Stimulated activated CD4-positive, alpha-beta T cell treated with anti-CD3 and anti-CD28 coated beads, Interleukin-4, amount 100 ng/mL, for 4 hours (primary cell): ENCODE measurements at regions not wholly inside any gene's neighbourhood (a gene's known extent, or its start where the extent isn't known, plus 50 kb on each side); places are given as distances from the start of the nearest gene placed in this dataset.
"Not testable (repeated sequence)": the region's sequence is repeated elsewhere in the genome, so short reads cannot be mapped to it uniquely, and the experiment has no call there.

Experiments used
- DNase-seq, 2 experiments: peaks; one replicate each; pipeline ENCODE4 v3.0.0-alpha.2; 2020

DNA sequence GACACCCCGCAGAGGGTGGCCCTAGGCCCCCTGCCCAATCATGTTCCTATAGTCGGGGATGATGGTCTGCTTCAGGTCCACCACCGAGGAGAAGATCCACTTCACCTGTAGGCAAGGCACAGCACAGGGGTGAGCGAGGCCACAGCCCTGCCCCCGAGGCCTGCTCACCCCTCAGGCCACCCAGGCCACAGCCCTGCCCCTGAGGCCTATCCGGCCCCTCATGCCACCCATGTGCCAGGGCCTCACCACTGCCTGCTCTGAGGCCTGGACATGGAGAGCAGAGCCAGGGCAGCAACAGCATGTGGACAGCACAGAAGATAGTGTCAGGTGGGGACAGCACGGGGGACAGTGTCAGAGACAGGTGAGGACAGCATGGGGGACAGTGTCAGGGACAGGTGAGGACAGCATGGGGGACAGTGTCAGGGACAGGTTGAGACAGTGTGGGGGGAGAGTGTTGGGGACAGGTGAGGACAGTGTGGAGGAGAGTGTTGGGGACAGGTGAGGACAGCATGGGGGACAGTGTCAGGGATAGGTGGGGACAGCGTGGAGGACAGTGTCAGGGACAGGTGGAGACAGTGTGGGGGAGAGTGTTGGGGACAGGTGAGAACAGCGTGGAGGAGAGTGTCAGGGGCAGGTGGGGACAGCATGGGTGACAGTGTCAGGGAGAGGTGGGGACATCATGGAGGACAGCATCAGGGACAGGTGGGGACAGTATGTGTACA is 239.7 kb downstream of the TMEM121 start:
- DNase-seq: no peak

DNA sequence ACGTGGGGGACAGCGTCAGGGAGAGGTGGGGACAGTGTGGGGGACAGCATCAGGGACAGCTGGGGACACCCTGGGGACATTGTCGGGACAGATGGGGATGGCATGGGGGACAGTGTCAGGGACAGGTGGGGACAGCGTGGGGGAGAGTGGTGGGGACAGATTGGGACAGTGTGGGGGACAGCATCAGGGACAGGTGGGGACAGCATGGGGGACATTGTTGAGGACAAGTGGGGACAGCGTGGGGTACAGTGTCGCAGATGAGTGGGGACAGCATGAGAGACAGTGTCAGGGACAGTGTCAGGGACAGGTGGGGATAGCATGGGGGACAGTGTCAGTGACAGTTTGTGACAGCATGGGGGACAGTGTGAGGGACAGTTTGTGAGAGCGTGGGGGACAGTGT is 240.9 kb downstream of the TMEM121 start:
- no peak for DNase-seq

DNA sequence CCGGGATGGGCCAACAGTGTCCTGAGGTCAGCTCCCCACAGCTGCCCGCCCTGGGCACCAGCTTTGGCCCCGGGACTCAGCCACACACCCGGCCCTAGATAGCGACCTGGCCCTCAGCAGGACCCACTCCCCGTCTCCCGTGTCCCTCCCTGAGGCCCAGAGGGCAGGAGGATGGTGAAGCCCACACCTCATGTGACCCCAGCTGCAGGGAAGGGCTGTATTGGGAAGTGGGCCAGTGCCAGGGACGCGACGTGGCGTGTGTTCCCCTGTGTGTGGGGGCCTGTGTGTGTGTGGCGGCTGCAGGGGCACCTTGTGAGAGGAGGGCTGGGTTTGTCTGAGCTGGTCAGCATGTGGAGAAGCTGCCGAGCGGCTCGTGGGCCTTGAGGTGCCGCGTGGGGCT is 241.7 kb downstream of the TMEM121 start:
- DNase-seq: not testable (repeated sequence)

- not testable (repeated sequence) for DNase-seq
These were observed 242.8 kb downstream of the TMEM121 start for GRCh38 chr14:105769061-105769730.

DNA sequence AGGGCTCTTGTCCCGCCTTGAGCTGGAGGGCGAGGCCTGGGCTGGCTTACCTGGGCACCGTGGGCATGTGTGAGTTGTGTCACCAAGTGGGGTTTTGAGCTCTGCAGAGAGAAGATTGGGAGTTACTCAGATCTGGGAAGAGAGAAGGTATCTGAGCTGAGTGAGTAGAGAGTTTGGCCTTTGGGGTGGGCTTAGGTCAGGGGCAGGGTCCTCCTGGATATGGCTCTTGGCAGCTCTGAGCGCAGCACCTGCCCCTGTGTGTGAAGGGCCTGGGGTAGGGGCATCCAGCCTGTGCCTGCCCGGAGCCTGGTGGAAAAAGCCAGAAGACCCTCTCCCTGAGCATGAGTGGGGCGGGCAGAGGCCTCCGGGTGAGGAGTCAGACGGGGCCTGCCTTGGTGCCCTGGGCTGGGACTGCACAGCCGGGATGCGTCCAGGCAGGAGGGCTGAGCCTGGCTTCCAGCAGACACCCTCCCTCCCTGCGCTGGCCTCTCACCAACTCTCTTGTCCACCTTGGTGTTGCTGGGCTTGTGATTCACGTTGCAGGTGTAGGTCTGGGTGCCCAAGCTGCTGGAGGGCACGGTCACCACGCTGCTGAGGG is 244.3 kb downstream of the TMEM121 start:
- not testable (repeated sequence) for DNase-seq

GRCh38 chr14:105771261-105772226 is 245.2 kb downstream of the TMEM121 start:
- not testable (repeated sequence) for DNase-seq

DNA sequence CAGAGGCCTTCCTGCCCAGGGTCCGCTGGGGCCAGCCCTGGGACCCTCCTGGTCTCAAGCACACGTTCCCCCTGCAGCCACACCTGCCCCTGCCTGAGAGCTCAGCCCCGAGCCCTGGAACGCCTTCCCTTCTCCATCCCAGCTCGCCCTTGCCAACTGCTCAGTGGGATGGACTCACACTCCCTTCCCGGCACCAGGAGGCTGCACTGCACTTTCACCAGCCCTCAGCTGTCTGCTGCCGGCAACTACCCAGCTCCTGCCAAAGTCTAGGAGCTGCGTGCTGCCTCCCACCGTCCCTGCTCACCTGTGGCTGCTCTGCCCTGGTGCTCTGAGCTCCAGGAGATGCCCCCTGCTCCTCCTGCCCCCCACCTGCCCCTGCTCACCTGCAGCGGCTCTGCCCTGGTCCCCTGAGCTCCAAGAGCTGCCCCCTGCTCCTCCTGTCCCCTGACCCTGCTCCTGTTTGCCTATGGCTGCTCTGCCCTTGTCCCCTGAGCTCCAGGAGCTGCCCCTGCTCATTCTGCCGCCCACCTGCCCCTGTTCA is 246.4 kb downstream of the TMEM121 start:
- not testable (repeated sequence) for DNase-seq

DNA sequence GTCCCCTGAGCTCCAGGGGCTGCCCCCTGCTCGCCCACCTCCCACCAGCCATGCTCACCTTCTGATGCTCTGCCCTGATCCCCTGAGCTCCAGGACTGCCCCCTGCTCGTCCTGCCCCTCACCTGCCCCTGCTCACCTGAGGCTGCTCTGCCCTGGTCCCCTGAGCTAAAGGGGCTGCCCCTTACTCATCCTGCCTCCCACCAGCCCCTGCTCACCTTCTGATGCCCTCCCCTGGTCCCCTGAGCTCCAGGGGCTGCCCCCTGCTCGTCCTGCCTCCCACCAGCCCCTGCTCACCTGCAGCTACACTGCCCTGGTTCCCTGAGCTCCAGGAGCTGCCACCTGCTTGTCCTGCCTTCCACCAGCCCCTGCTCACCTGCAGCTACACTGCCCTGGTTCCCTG is 247.2 kb downstream of the TMEM121 start:
- DNase-seq: no peak

DNA sequence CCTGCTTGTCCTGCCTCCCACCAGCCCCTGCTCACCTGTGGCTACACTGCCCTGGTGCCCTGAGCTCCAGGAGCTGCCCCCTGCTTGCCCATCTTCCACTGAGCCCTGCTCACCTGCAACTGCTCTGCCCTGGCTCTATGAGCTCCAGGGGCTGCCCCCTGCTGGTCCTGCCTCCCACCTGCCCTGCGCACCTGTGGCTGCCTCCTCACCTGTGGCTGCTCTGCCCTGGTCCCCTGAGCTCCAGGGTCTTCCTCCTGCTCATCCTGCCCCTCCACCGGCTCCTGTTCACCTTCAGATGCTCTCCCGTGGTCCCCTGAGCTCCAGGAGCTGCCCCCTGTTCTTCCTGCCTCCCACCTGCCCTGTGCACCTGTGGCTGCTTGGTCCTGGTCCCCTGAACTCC is 247.6 kb downstream of the TMEM121 start:
- no peak for DNase-seq

GRCh38 chr14:105774585-105775348 is 248.4 kb downstream of the TMEM121 start:
- DNase-seq: not testable (repeated sequence)

- DNase-seq: not testable (repeated sequence)
These were observed 249.1 kb downstream of the TMEM121 start for GRCh38 chr14:105775349-105775923.

- DNase-seq: not testable (repeated sequence)
These were observed 249.7 kb downstream of the TMEM121 start for GRCh38 chr14:105776112-105776511.

DNA sequence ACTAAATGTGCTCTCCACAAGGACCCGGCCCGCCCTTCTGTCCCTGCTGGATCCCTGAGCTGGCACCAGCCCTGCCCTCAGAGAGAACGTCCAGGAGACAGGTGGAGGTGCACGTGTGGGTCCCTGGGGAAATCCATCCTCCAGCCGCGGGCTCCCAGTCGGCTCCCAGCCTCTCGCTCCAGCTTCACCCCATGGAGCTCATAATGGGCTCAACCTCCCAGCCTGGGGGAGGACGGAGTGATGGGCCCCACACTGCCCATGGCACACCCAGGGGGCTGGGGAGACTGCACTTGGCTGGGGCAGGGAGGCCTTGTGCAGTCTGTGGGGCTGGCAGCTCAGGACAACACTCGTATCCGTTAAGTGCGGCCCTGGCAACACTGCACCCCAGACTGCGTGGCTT is 250.5 kb downstream of the TMEM121 start:
- no peak for DNase-seq

GRCh38 chr14:105783707-105784106 is 257.3 kb downstream of the TMEM121 start:
- no peak for DNase-seq

- no peak for DNase-seq
These were observed 267.5 kb downstream of the TMEM121 start for GRCh38 chr14:105793836-105794235.

DNA sequence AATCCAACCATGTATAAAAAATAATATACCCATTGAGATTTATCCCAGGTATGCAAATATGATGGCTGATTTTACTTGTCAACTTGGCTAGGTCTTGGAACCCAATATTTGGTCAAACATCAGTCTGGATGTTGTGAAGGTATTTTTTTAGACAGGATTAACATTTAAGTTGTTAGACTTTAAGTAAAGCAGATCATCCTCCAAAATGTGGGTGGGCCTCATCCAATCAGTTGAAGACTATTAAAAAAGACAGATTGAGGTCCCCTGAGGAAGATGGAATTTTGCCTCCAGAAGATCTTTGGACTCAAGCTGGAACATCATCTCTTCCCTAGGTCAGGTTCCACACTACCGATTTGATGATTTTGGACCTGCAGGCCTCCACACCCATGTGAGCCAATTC is 271.2 kb downstream of the TMEM121 start:
- no peak for DNase-seq

DNA sequence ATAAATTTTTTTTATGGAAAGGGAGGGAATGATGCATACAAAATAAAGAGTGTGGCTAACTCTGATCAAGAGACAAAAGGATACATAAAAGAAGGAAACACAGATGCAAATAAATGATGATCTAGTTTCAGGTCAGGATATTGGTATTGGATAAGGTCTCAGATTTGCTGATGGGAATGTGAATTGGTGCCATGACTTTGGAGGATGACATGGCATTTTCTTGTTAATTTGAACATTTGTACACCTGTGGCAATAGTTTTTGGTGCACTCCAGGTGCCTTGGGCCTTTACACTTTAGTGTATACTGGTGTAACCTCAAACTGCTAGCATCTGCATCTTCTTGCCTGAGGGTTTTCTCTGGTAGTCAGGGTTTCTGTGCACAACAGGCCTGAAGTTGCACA is 279.3 kb downstream of the TMEM121 start:
- no peak for DNase-seq

DNA sequence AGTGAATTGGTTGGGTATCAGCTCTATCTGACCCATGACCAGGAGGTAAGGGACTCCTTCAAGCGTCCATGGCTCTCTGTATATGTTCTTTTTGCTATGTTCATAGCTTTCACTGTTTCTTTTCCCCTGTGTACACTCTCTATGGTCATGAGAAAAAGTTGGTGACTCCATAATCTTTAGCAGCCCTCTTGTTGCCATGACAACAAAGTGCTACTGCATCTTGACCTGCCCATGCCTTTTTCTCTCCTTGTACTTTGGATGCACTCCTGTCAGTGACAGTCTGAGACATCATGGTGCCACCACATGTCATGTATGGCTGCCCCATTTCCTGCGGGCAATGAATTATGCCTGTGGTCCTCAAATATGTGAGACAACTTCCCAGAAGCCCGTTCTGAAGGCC is 280.2 kb downstream of the TMEM121 start:
- no peak for DNase-seq

- DNase-seq: no peak
These were observed 291.8 kb downstream of the TMEM121 start for GRCh38 chr14:105817971-105818711.

GRCh38 chr14:105818712-105819005 is 292.3 kb downstream of the TMEM121 start:
- no peak for DNase-seq

DNA sequence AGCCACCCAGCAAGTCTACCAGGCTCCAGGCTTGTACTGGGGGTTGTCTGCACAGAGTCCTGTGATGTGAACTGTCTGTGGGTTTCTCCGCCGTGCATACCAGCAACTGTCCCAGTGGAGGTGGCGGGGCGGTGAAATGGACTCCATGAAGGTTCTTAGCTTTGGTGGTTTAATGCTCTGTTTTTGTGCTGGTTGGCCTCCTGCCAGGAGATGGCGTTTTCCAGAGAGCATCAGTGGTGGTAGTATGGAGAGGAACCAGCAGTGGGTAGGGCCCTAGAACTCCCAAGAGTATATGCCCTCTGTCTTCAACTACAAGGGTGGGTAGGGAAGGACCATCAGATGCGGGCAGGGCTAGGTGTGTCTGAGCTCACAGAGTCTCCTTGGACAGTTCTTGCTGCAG is 303.8 kb downstream of the TMEM121 start:
- no peak for DNase-seq
